Tibial nerve (tissue), 4 donors: ENCODE measurements at regions not wholly inside any gene's neighbourhood (a gene's known extent, or its start where the extent isn't known, plus 50 kb on each side); places are given as distances from the start of the nearest gene placed in this dataset.

Experiments used
- DNase-seq, 2 donors: peaks; one replicate each; pipeline ENCODE4 v3.0.0-alpha.2; 2019; ENCODE audit warnings: low spot score in 2 of 2
- H3K27ac ChIP-seq, 4 donors: fragments of 200-600 bp; sonication (generic) in 3 of 4; one replicate each; pipeline ENCODE4 v1.5.1; 2017 to 2019; ENCODE audit warnings: mild to moderate bottlenecking in 1 of 4
- H3K27me3 ChIP-seq, 2 donors: fragments of 200-600 bp; sonication (generic) in 1 of 2; one replicate each; pipeline versions ENCODE4 v1.5.1 to v1.6.0; 2017 to 2019
- H3K36me3 ChIP-seq, 3 donors: fragments of 200-600 bp; sonication (generic); one replicate each; pipeline ENCODE4 v1.5.1; 2018 to 2019
- H3K4me1 ChIP-seq, 4 donors: fragments of 200-600 bp; sonication (generic) in 3 of 4; one replicate each; pipeline ENCODE4 v1.5.1; 2017 to 2019
- H3K4me3 ChIP-seq, 4 donors: fragments of 200-600 bp; sonication (generic) in 3 of 4; one replicate each; pipeline ENCODE4 v1.5.1; 2017 to 2019; ENCODE audit warnings: mild to moderate bottlenecking in 1 of 4, moderate library complexity in 1 of 4
- H3K9me3 ChIP-seq, 4 donors: fragments of 200-600 bp; sonication (generic) in 3 of 4; one replicate each; pipeline ENCODE4 v1.5.1; 2017 to 2019
- CTCF ChIP-seq, 5 experiments: fragments of 200-600 bp in 3 of 5; fragments of 450-650 bp in 2 of 5; sonication (generic) in 3 of 5; IDR thresholded peaks; one replicate each; pipeline ENCODE4 v1.5.1; 2016 to 2019; ENCODE audit warnings: antibody characterized with exemption in 5 of 5, mild to moderate bottlenecking in 3 of 5, moderate library complexity in 2 of 5
- EP300 ChIP-seq, 2 donors: sonication (generic); formaldehyde crosslinking; IDR thresholded peaks; one replicate each; pipeline ENCODE4 v1.6.1; 2017; ENCODE audit warnings: antibody characterized with exemption in 2 of 2, mild to moderate bottlenecking in 1 of 2
- POLR2A ChIP-seq, 2 donors: fragments of 450-650 bp; IDR thresholded peaks; one replicate each; pipeline ENCODE4 v1.6.1; 2017; ENCODE audit warnings: antibody characterized with exemption in 2 of 2, mild to moderate bottlenecking in 2 of 2, moderate library complexity in 2 of 2
- WGBS, 2 donors: methylation state at CpG; one replicate each; pipeline ENCODE4 v1.1.5; 2018; 5-methylcytosine and 5-hydroxymethylcytosine counted together

DNA sequence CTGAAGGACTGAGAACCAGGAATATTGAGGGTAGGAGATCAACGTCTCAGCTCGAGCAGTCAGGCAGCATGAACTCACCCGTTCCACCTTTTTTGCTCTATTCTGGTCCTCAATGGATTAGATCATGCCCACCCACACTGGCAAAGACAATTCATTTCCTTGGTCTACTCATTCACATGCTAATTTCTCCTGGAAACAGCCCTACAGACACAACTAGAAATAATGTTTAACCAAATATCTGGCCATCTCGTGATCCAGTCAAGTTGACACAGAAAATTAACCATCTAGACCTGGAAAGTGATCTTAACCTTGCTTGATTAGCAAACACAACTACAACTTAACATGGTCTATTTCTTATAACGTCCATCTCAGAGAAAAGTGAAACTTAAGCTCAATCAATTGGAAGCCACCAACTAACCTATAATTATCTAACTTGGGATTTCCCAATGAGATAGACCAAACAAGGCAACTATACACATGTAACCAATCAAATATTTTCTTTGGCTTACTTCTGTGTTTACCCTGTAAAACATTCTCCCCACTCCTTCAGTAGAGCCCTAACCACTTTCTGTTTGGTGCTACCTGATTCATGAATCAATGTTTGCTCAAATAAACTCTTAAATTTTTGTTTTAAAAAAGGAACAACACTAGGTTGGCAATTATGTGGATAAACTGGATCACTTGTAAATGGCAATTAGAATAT, 69.7 kb upstream of the MAMLD1 start:
- no peaks in the 10 kb centered on the region for H3K4me1 ChIP-seq
- no peak overlapping the region for H3K27ac ChIP-seq
- no peak for TF ChIP-seq CTCF (IDR thresholded peaks at IDR 0.05)
- TF ChIP-seq EP300 (IDR thresholded peaks at IDR 0.05) = no peak
- TF ChIP-seq POLR2A (IDR thresholded peaks at IDR 0.05) = no peak
- H3K4me3 ChIP-seq = no peak overlapping the region
- WGBS, 2 donors = 41 to 62% methylated on average over 5 of the region's 5 CpGs
- no peaks in the 10 kb centered on the region for H3K9me3 ChIP-seq
- H3K27me3 ChIP-seq = no peaks in the 10 kb centered on the region
- no peak for DNase-seq
- no peaks in the 10 kb centered on the region for H3K36me3 ChIP-seq

DNA sequence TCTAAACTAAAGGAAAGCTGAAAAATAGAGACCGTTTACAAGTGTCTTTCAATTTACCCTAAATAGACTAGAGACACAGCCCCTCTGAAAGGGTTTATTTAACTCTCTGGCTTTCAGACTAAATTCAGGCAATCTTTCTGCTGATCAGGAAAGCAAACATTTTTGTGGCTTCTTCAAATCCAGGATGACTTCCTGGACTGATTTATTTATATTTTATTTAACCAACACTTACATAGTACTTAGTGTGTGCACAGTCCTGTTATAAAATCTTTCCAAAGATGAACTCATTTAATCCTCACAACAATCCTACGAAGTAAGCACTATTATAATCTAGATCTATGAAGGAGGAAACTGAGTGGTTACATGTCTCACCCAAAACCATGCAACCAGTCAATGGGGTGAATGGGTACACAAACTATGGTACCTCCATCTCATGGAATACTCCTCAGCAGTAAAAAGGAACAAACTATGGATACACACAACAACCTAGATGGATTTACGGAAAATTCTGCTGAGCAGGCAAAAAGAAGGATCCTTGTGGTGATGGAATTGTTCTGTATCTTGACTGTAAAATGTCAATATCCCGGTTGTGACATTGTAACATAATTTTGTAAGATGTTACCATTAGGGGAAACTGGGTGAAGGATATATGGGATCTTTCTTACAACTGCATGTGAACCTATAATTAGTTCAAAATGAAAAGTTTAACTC, 64.1 kb upstream of the MAMLD1 start:
- H3K27ac ChIP-seq = no peak overlapping the region
- TF ChIP-seq CTCF (IDR thresholded peaks at IDR 0.05) (no peak), EP300 (IDR thresholded peaks at IDR 0.05) (no peak), POLR2A (IDR thresholded peaks at IDR 0.05) (no peak)
- no peaks in the 10 kb centered on the region for H3K9me3 ChIP-seq
- no peaks in the 10 kb centered on the region for H3K36me3 ChIP-seq
- DNase-seq = no peak
- H3K4me3 ChIP-seq = no peak overlapping the region
- H3K27me3 ChIP-seq = no peaks in the 10 kb centered on the region
- H3K4me1 ChIP-seq = no peaks in the 10 kb centered on the region
- WGBS, 2 donors = 65 to 68% methylated on average over 4 of the region's 4 CpGs

DNA sequence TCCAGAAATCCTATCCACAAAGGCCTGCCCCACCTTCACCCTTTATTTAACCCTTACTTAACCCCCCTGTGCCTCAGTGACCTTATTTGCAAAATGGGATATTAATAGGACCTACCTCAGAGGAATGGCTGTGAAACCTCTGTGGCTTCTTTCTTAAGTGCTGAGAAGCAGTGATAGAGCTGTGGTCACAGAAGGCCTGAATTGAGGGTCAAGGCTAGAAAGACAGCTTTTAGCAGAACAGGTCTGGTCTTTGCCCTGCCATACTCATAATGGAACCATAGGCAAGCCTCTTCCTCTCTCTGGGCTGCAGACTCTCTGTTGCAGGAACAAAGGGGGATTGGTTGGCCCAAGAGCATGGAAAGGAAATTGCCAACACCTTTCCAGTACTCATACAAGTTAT, 63.5 kb upstream of the MAMLD1 start:
- no peak overlapping the region for H3K27ac ChIP-seq
- H3K9me3 ChIP-seq = no peaks in the 10 kb centered on the region
- no peak overlapping the region for H3K4me3 ChIP-seq
- TF ChIP-seq CTCF (IDR thresholded peaks at IDR 0.05) (no peak), POLR2A (IDR thresholded peaks at IDR 0.05) (no peak), EP300 (IDR thresholded peaks at IDR 0.05) (no peak)
- no peak for DNase-seq
- no peaks in the 10 kb centered on the region for H3K27me3 ChIP-seq
- no peaks in the 10 kb centered on the region for H3K36me3 ChIP-seq
- no peaks in the 10 kb centered on the region for H3K4me1 ChIP-seq

DNA sequence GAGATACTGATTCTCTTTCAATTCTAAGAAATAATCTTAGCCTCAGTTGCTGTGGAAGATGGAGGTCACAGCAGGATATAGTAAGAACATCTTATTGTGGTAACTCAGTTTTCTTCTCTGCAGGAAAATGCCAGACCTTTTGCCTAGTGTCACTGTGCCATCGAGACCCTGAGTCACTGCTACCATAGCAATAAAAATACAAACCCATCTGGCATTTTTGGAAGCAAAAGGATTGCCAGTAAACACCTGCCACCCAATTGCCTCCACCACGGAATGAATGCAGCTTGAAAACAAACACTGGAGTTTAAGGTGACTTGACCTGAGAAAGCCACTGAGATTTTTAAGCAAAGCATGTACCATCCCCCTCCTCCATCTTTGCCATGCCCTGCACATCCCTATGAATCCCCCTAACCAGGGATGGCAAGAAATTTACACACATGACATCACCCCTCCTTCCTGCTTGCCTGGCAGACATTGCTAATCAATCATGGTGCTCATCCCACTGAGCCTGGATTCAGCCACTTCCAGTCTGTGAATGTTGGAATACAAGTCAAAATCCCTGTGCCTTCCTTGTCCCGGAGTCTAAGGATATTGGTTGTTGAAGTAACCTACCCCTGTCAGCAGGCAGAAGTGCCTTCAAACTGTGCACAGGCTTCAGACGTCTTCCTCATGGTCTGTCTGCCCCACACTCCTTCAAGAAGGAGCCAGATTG, 59.6 kb upstream of the MAMLD1 start:
- Histone ChIP-seq H3K4me3 (no peak overlapping the region), H3K36me3 (no peaks in the 10 kb centered on the region)

More for the DNA sequence above, 59.6 kb upstream of the MAMLD1 start:
- Histone ChIP-seq H3K9me3 (no peaks in the 10 kb centered on the region), H3K27me3 (no peaks in the 10 kb centered on the region), H3K27ac (no peak overlapping the region), H3K4me1 (no peaks in the 10 kb centered on the region)
- 64 to 84% methylated on average over 4 of the region's 4 CpGs for WGBS, 2 donors
- DNase-seq = no peak
- TF ChIP-seq EP300 (IDR thresholded peaks at IDR 0.05) = no peak
- TF ChIP-seq POLR2A (IDR thresholded peaks at IDR 0.05) = no peak
- TF ChIP-seq CTCF (IDR thresholded peaks at IDR 0.05) = no peak
